ENCODE measurements at regions not wholly inside any gene's neighbourhood (a gene's known extent, or its start where the extent isn't known, plus 50 kb on each side); places are given as distances from the start of the nearest gene placed in this dataset.
"Not testable (repeated sequence)": the region's sequence is repeated elsewhere in the genome, so short reads cannot be mapped to it uniquely, and the experiment has no call there.

- no peaks in the 10 kb centered on the region for H3K9me3 ChIP-seq (replicated peaks in 1 of 3)
- no peak for DNase-seq
- no peaks in the 10 kb centered on the region for H3K27me3 ChIP-seq
- no peaks in the 10 kb centered on the region for H3K4me1 ChIP-seq (replicated peaks in 1 of 2)
- no peak overlapping the region for H3K27ac ChIP-seq
- intact Hi-C loops (cut with DNase I), result no loop called here
- no peaks in the 10 kb centered on the region for H3K36me3 ChIP-seq (replicated peaks in 1 of 2)
- H3K4me3 ChIP-seq, result no peak overlapping the region
- no peak for TF ChIP-seq POLR2A (IDR thresholded peaks at IDR 0.05)
Observed at GRCh38 chr7:113504142-113504541, 385.8 kb upstream of the SMIM30 start.

GRCh38 chr7:113496586-113496985, 378.2 kb upstream of the SMIM30 start:
- H3K27ac ChIP-seq; H3K36me3 ChIP-seq (replicated peaks in 1 of 2); H3K4me3 ChIP-seq; H3K4me1 ChIP-seq (replicated peaks in 1 of 2); H3K27me3 ChIP-seq; intact Hi-C loops (cut with DNase I); H3K9me3 ChIP-seq (replicated peaks in 1 of 3); DNase-seq: not testable (repeated sequence)
- WGBS, 4 donors, result 36 to 87% (median 58%) methylated on average over 2 to 3 of the region's 3 CpGs

DNA sequence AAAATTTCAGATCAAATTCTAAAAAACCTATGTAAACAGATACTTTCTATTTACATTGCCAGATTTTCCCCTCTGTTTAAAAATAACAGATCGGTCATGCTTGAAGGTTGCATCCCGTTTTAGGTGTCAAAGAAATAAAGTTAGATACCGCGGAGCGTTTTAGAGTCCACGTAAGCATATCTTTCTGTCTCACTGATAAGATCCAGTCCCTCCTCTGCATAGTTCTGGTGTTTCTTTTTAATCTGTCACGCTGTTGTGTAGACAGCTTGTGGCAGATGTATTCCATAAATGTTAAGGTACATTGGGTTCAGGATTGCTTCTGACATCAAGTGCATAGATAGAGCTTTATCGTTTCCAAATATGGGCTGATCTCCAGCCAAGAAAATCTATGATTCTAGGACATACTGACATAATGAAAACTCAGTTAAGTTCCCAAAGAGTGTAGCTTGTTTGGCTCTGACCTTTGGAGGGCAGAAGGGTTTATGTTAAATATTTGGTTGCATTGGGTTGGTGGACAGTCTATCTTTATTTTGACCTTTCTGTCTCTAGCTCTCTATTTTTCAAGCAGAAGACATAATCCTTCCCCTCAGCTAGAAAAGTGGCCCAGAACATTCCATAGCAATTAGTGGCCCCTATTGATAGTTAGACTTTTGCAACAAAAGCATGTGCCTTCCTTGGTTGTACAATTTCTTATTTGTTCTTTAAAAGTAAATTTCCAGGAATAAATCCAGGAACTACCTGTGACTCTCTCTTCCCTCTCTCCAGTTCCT, 376.6 kb upstream of the SMIM30 start:
- H3K36me3 ChIP-seq (replicated peaks in 1 of 2); intact Hi-C loops (cut with DNase I): not testable (repeated sequence)

GRCh38 chr7:113491305-113491704, 373.0 kb upstream of the SMIM30 start:
- Histone ChIP-seq H3K4me1 (replicated peaks in 1 of 2) (no peaks in the 10 kb centered on the region), H3K9me3 (replicated peaks in 1 of 3) (no peaks in the 10 kb centered on the region), H3K4me3 (no peak overlapping the region), H3K27ac (no peak overlapping the region), H3K36me3 (replicated peaks in 1 of 2) (no peaks in the 10 kb centered on the region), H3K27me3 (no peaks in the 10 kb centered on the region)
- WGBS, 4 donors, result 81 to 92% (median 86%) methylated on average over 2 of the region's 2 CpGs
- no peak for DNase-seq
- TF ChIP-seq POLR2A (IDR thresholded peaks at IDR 0.05), result no peak
- no peak for TF ChIP-seq CTCF (IDR thresholded peaks at IDR 0.05)
- intact Hi-C loops (cut with DNase I), result no loop called here

More for the DNA sequence above, 376.6 kb upstream of the SMIM30 start:
- not testable (repeated sequence) for DNase-seq; H3K27ac ChIP-seq; H3K4me1 ChIP-seq (replicated peaks in 1 of 2); H3K27me3 ChIP-seq; H3K9me3 ChIP-seq (replicated peaks in 1 of 3); H3K4me3 ChIP-seq
- 40 to 75% (median 57%) methylated on average over 1 to 3 of the region's 8 CpGs; no CpG with 5 or more reads in 1 of the 4 donors for WGBS, 4 donors

DNA sequence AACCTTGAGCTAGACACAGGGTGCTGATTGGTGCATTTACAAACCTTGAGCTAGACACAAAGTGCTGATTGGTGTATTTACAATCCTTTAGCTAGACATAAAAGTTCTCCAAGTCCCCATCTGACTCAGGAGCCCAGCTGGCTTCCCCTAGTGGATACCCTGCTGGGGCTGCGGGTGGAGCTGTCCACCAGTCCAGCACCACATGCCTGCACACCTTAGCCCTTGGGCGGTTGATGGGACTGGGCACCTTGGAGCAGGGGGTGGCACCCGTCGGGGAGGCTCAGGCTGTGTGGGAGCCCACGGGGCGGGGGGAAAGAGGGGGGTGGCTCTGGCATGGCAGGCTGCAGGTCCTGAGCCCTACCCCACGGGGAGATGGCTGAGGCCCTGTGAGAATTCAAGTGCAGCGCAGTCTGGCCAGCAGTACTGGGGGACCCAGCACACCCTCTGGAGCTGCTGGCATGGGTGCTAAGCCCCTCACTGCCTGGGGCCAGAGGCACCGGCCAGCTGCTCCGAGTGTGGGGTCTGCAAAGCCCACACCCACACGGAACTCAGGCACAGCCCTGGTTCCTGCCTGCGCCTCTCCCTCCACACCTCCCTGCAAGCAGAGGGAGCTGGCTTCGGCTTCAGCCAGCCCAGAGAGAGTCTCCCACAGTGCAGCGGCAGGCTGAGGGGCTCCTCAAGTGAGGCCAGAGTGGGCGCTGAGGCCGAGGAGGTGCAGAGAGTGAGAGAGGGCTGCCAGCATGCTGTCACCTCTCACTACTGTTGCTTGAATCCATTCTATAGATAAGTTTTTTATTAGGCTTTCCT, 369.8 kb upstream of the SMIM30 start:
- DNase-seq, result no peak
- WGBS, 4 donors, result 79 to 100% (median 90%) methylated on average over 1 to 16 of the region's 16 CpGs
- no peak overlapping the region for H3K27ac ChIP-seq
- no peaks in the 10 kb centered on the region for H3K9me3 ChIP-seq (replicated peaks in 1 of 3)
- no peak for TF ChIP-seq POLR2A (IDR thresholded peaks at IDR 0.05)
- TF ChIP-seq CTCF (IDR thresholded peaks at IDR 0.05), result no peak
- no peaks in the 10 kb centered on the region for H3K27me3 ChIP-seq
- H3K4me3 ChIP-seq, result no peak overlapping the region
- intact Hi-C loops (cut with DNase I), result no loop called here
- H3K36me3 ChIP-seq (replicated peaks in 1 of 2), result no peaks in the 10 kb centered on the region
- no peaks in the 10 kb centered on the region for H3K4me1 ChIP-seq (replicated peaks in 1 of 2)
